HuH-7 (cell line): ENCODE measurements at regions not wholly inside any gene's neighbourhood (a gene's known extent, or its start where the extent isn't known, plus 50 kb on each side); places are given as distances from the start of the nearest gene placed in this dataset.
"Not testable (repeated sequence)": the region's sequence is repeated elsewhere in the genome, so short reads cannot be mapped to it uniquely, and the experiment has no call there.

Experiments used
- DNase-seq: peaks from one replicate; pipeline ENCODE4 v3.0.0; 2011; ENCODE audit warnings: low spot score

DNA sequence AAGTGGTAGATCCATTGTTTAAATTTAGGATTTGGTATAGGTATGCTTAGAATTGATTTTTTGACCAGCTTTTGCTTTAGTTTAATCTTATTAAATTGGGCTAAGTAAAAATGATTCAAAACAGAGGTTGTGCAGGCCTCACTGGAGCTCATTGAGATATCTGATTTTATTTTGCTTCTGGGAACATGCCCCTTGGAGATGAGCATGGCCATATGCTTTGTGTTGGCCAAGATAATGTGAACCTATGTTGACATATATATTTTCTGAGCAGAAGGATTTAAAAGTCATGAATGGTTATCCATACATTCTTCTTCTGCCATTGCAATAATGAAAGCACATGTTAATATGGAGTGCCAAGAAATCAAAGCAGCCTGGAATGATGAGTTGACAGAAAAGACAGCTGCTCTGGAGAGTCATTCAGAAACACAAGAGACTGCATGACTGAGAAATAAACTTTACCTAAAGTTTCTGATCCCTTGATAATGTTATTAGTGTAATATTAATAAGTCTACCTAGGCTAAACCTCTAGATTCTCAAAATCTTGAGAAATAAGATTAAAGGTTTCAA is 489.7 kb upstream of the GNPDA2 start:
- no peak for DNase-seq

DNA sequence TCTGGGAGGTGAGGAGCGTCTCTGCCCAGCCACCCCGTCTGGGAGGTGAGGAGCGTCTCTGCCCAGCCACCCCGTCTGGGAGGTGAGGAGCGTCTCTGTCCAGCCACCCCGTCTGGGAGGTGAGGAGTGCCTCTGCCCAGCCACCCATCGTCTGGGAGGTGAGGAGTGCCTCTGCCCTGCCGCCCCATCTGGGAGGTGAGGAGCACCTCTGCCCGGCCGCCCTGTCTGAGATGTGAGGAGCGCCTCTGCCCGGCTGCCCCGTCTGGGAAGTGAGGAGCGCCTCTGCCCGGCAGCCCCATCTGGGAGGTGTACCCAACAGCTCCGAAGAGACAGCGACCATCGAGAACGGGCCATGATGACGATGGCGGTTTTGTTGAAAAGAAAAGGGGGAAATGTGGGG is 482.1 kb upstream of the GNPDA2 start:
- DNase-seq: not testable (repeated sequence)

DNA sequence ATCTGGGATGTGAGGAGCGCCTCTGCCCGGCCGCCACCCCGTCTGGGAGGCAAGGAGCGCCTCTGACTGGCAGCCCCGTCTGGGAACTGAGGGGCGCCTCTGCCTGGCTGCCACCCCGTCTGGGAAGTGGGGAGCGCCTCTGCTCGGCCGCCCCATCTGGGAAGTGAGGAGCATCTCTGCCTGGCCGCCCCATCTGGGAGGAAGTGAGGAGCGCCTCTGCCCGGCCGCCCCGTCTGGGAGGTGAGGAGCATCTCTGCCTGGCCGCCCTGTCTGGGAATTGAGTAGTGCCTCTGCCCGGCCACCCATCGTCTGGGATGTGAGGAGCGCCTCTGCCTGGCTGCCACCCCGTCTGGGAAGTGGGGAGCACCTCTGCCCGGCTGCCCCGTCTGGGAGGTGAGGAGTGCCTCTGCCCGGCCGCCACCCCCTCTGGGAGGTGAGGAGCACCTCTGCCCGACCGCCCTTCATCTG is 481.5 kb upstream of the GNPDA2 start:
- not testable (repeated sequence) for DNase-seq

DNA sequence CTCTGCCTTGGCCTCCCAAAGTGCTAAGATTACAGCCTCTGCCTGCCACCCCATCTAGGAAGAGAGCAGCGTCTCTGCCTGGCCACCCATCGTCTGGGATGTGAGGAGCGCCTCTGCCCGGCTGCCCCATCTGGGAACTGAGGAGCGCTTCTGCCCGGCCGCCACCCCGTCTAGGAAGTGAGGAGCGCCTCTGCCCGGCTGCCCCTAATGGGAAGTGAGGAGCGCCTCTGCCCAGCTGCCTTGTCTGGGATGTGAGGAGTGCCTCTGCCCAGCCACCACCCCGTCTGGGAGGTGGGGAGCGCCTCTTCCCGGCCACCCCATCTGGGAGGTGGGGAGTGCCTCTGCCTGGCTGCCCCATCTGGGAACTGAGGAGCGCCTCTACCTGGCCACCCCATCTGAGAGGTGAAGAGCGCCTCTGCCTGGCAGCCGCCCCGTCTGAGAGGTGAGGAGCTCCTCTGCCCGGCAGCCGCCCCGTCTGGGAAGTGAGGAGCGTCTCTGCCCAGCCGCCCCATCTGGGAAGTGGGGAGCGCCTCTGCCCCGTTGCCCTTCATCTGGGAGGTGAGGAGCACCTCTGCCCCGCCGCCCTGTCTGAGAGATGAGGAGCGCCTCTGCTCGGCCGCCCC is 481.0 kb upstream of the GNPDA2 start:
- not testable (repeated sequence) for DNase-seq

DNA sequence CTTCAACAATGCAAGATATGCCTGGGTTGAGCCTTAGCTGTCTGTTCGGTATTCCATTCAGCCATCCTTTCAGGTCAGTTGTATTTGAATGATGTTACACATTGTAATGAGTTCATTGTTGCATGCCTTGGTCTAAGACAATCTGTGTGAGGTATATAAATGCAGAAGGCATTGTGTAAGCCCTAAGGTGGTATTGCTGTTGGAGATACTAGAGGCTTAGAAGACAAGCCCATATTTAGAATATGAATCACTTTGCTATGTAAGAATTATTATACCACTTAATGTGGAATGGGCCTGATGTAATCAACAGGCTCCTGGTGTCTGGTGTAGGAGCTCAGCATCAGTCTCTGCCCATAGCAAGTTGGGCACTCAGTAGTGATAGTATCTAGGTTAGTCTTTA is 473.4 kb upstream of the GNPDA2 start:
- no peak for DNase-seq

DNA sequence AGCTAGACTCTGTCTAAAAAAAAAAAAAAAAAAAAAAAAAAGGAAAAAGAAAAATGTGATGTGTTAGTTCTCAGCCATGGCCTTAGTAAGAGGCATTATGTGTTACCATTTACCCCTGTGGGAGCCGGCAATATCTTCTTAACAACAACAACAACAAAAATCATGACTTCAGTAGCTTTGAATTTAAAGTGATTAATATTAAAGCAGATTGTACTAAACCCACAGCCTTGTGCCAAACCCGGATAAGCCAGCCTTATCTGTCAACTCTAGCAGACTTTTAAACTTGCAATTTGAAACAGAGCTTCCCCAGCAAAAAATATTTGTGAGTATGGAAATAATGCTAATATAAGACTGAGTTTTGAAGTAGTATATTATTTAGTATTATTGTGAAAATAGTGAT is 462.1 kb upstream of the GNPDA2 start:
- no peak for DNase-seq

DNA sequence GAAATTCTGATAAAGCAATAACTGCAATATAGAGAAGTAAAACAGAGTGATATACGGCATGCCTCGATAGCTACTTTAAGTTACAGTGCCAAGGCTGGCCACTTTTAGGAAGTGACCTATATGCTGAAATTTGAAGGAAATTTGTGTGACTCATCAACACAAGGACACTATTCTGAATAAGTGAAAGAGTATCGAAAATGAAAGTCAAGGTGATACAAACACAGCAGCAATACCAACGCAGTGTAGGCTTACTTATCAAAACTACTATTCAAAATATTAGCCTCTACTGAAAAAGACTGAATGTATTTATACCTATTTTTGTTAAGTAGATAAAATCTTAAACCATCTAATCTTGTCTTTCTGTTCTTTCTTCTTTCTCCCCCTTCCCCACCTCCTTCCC is 459.9 kb upstream of the GNPDA2 start:
- DNase-seq: no peak

DNA sequence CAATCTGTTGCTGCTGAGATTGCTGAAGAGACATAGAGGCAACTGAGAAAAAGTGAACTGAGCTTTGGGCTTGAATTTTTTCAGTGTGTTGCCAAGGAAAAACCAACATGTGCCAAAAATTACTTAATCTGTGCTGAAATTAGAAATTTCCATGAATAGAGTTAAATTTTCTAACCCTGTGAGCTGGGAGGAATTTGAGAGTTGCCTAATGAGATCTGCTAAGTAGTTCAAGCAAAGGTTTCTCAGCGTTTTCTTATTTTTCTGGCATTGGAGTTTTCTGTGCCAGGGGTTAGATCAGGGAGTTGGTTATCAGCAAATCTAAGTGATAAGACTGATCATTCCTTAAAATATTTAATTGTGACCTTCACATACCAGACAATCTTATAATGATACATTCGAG is 457.5 kb upstream of the GNPDA2 start:
- no peak for DNase-seq

DNA sequence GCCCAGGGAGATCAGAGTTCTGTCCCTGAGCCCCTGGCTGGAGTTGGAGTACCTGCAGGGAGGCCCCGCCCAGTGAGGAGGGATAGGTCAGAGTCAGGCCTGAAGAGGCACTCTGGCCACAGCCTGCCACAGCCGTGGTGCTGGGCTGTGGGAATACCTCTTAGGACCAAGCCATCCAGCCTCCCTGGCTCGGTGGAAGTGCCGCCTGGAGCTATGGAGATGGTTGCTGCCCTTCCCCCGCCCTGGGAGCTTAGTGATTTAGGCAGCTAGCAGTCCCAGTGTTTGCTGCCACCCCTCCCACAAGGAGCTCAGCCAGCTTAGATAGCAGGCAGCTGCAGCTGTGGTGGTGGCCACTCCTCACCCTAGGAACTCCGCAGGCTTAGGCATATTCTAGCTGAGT is 446.3 kb upstream of the GNPDA2 start:
- no peak for DNase-seq

DNA sequence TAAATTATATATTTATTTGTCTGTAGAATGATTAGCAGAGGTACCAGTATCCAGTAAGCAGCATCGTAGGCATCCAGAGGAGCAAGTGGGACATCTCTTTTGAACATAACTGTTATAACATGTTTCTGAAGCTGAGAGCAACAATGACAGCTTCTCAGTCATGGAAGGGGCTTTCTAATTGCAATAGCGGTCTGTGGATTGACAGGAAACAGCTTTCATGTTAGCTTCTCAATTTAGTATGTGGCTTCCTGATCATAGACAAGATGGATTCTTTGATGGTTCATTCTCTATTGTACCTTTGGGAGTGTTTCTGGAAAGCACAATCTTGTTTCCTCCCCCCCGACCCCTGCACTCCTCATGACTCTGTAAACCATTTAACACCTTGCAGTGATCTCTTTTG is 434.6 kb upstream of the GNPDA2 start:
- no peak for DNase-seq

DNA sequence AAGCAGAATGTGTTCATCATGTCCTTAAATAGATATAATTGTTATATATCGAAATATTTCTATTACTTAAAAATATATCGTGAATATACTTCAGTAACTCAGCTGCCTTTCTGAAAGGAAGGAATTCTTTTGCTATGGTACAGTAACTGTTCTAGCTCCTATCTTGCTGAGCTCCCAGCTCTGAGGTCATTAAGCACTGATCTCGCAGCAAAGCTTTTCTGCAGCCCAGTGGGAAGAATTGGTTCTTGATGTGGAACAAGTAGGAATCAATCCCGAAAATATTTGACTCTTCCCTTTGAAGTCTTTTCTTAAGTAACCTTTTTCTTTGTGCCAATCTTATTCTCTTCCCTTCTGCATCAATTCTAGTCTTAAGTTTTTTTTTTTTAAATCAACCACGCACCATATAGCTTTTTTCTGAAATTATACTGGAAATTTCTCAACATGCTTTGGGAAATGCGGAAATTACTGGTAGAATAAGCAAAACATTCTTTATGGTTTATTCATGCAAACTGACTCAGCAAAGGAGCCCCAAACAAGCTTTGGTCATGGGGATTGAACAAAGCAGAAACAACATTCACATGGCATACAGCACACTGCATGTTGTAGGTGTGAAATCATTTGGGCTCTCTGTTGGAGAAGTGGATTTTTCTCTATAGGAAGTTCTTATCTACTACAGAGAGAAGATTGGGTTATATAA is 428.9 kb upstream of the GNPDA2 start:
- DNase-seq: no peak

DNA sequence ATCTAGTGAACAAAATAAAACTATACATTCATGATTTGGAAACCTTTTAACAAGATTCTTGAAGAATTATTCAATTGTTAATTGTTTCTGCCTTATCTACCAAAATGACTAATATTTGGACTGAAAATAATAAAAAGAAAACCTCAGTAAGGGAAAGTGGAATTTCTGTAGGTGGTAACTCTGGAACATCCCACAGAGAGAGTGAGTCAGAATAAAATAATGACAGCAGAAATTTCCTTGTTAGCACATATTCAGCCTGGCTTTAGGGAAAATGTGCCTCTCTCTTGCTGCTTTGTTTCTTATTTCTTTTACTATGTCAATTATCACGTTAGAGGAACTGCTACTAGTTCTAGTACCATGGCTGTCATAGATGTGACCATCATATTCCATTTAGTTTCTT is 421.5 kb upstream of the GNPDA2 start:
- DNase-seq: no peak

DNA sequence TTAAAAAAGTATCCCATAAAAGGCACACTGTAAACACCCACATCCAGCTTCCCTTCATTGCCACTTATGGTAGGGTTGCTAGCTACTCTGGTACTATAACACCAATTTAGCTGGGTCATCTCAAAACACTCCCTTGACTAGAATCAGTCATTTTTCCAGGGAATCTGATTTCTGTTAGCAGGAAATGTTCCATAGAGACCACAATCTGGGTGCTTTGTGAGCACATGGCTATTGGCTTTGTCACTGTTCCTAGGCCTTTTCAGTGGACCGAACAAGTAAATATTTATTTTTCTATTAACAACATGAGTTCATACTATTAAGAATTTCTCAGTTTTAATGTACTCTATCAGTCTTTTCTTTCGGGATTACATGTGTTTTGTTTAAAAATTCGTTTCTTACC is 404.7 kb upstream of the GNPDA2 start:
- no peak for DNase-seq

DNA sequence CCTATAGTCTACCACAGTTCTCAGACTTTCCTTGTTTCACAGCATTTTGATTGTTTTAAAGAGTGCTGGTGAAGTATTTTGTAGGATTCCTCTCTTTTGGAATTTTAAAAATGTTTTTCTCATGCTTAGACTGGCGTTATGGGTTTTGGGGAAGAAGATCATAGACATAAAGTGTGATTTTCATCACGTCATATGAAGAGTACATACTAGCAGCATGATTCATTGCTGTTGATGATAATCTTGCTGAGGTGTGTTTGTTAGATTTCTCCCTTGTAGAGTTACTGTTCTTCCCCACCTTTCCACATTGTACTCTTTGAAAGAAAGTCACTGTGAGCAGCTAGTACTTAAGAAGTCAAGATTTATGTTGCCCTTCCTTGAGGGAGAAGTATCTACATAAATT is 396.1 kb upstream of the GNPDA2 start:
- no peak for DNase-seq

DNA sequence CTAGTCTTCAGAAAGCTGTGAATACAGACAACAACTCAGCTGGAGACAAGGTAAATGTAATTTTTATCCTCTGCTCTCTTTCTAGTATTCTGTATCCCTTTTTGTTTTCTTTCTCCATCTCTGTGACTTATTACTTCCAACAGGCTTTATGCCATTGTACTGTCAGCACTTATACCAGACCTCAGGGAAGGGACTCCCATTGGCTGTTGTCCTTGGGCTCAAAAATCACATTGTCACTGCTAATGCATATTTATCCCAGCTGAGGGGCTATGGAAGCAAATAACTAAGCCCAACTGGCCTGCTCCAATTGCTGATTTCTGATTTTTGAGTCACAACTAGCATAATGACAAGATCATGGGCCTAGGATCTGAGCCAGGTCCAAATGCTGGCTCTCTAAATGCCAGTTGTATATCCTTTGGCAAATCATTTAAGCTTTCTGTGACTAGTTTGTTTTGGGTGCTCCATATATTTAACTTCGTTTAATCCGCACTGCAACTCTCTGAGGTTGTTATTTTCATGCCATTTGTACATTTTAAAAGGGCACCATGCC is 395.1 kb upstream of the GNPDA2 start:
- DNase-seq: no peak

DNA sequence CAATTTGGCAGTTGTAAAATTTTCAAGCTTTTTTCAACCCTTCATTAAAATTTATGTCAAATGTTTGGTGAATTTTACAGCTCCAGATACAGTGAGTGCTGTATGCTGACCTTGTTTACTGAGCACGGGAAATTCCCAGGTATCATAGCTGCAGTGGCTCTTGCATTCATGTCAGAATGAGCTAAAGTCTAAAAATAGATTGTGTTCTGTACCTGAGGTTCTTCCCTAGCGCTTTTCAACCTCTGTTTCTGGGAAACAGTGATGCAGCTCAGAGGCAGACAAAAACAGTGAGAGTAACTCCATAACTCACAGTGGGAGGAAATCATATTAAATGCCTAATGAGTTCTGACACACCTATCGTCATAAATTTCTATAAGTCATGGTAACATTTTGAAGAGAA is 393.8 kb upstream of the GNPDA2 start:
- DNase-seq: no peak

DNA sequence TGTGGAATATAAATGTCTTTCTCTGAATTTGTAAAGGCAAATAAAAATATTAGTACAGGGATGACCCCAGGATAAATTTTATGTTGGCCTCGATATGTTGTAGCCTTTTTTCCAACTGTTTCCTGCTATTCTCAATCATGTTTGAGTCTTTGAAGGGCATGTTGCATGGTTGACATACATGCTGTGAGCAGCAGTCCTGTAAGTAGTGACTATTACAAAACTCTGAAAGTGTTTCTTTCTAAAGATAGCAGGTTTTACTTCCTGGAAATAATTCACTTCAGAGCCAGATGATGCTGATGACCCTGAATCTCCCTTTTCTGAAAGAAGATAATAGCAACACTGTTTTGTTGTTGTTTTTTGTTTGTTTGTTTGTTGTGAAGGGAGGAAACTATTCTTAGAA is 393.0 kb upstream of the GNPDA2 start:
- no peak for DNase-seq

DNA sequence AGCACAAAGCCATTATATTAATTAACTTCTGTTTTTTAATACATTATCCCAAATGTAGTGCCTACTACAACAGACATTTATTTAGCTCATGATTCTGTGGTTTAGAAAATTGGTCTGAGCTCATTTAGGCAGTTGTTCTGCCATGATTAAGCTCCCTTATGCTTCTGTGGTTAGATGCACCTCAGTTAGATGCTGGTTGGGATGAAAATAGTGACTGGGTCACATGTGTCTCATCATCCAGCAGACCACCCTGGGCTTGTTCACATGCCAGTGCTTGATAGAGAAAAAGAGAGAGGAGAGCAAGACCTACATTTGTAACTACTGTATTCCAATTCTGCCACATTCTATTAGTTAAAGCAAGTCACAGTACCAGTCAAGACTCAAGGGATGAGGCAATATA is 376.4 kb upstream of the GNPDA2 start:
- DNase-seq: no peak

DNA sequence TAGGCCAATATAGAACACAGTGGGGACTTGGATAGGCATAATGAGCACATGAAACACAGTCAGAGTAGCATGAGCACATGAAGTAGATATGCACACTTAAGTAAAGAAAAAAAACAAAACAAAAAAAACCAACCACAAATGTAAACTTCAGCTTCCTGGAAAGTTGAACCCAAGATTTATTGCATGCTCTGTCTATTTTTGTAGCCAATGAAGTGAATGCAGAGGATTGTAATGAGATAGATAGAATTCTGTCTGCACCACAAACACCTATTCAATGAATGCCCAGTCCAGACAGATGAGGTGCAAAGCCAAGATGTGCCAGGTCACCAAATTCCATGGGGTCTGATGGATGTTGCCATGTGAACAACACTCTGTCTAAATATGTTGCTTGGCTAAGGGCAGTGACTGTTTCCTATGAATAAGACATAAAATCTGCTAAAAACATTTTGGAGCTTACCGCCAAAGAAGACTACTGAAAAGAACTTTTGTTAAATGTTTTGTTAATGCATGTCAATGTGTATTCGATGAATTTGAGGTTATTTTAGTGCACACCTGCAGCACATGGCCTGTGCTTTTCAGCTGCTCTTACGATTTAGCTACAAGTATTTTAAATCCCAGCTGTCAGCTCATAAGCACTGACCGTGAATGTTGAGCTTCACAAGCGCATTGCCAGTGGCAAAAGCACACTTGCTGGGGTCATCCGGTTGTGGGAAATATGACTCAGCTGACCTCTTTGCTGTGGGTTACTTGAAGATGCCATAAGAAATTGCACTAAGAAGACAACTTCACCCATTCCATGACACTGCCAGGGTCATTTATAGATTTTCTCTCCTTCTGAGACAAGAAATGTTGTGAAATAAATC is 374.8 kb upstream of the GNPDA2 start:
- no peak for DNase-seq

DNA sequence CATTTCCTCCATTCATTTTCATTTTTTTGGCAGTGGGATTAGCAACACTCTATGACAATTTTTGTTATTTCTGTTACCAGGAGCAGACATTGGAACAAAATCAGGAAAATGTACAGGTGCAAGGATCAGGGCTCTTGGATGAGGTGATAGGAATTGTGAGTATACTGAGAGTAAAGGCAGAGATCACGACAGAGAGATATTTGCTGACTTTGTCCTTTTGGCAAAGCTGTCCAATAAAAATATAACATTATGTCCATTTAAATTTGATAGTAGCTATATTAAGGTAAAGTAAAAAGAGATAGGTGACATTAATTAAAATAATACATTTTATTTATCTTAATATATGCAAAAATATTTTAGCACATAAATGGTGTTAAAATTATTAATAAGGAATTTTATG is 373.1 kb upstream of the GNPDA2 start:
- no peak for DNase-seq

DNA sequence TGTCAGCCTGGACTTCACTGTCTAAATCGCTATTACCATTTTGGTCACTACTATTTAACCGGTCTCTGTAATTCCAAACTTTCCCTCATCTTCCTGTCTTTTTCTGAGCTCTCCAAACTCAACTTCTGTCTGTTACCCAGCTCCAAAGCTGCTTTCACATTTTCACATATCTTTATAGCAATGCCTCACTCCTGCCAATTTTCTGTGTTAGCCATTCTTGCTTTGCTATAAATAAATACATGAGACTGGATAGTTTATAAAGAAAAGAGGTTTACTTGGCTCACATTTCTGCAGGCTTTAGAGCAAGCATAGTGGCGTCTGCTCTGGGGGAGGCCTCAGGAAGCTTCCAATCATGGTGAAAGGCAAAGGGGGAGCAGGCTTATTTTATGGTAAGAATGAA is 368.3 kb upstream of the GNPDA2 start:
- no peak for DNase-seq

DNA sequence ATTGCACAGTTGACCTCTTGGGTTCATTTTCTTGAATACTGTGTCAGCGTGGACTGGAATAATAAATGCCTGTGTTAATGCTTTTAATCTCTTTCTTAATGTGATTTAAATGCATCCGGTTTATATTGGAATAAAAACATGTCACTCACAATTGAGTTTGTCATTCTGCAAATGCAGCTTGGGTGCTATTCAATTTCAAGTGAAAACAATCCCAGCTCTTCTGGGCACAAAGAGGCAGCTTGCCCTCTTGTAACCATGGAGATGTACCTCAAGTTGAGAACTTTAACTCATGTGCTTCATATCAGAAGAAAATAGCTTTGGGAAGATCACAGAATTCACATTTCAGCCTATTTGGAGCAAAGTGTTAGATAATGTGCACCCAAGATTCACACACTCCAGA is 355.7 kb upstream of the GNPDA2 start:
- no peak for DNase-seq

DNA sequence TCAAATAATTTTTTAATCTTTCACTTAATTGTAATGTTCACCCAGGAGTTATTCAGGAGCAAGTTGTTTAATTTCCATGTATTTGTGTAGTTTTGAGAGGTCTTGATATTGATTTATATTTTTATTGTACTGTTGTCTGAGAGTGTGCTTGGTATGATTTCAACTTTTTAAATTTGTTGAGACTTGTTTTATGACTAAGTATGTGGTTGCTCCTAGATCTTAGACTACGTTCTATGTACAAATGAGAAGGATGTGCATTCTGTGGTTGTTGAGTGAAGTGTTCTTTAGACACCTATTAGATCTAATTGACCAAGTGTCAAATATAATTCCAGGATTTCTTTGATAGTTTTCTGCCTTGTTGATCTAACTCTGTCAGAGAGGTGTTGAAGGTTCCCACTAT is 353.3 kb upstream of the GNPDA2 start:
- DNase-seq: no peak
